ENCODE measurements at regions not wholly inside any gene's neighbourhood (a gene's known extent, or its start where the extent isn't known, plus 50 kb on each side); places are given as distances from the start of the nearest gene placed in this dataset.
"Not testable (repeated sequence)": the region's sequence is repeated elsewhere in the genome, so short reads cannot be mapped to it uniquely, and the experiment has no call there.

- Histone ChIP-seq H3K4me1 (ENCODE audit: control insufficient read depth, insufficient read depth, low read length) (no peaks in the 10 kb centered on the region), H3K9me3 (ENCODE audit: control insufficient read depth, low read length) (no peaks in the 10 kb centered on the region), H3K4me3 (ENCODE audit: low read length) (no peak overlapping the region), H3K27ac (ENCODE audit: low read length) (no peak overlapping the region), H3K27me3 (ENCODE audit: control insufficient read depth, insufficient read depth) (no peaks in the 10 kb centered on the region)
- 80% methylated on average over 3 of the region's 3 CpGs for WGBS
- DNase-seq (no peak), ATAC-seq (no peak)
- intact Hi-C loops (cut with DNase I): no loop called here
These were observed 200.1 kb downstream of the FCRL5 start for GRCh38 chr1:157352216-157352615.

GRCh38 chr1:157351800-157352199, 200.5 kb downstream of the FCRL5 start:
- H3K27ac ChIP-seq (ENCODE audit: low read length); H3K9me3 ChIP-seq (ENCODE audit: control insufficient read depth, low read length); DNase-seq; H3K27me3 ChIP-seq (ENCODE audit: control insufficient read depth, insufficient read depth); ATAC-seq; intact Hi-C loops (cut with DNase I); H3K4me3 ChIP-seq (ENCODE audit: low read length); H3K4me1 ChIP-seq (ENCODE audit: control insufficient read depth, insufficient read depth, low read length): not testable (repeated sequence)
- WGBS: 43% methylated on average over 2 of the region's 2 CpGs

- WGBS: 53% methylated on average over 4 of the region's 4 CpGs
- DNase-seq: no peak
These were observed 203.5 kb downstream of the FCRL5 start for GRCh38 chr1:157348538-157349480.

GRCh38 chr1:157347506-157347905, 204.8 kb downstream of the FCRL5 start:
- Histone ChIP-seq H3K27ac (ENCODE audit: low read length) (no peak overlapping the region), H3K4me1 (ENCODE audit: control insufficient read depth, insufficient read depth, low read length) (no peaks in the 10 kb centered on the region), H3K9me3 (ENCODE audit: control insufficient read depth, low read length) (no peaks in the 10 kb centered on the region), H3K27me3 (ENCODE audit: control insufficient read depth, insufficient read depth) (no peaks in the 10 kb centered on the region), H3K4me3 (ENCODE audit: low read length) (no peak overlapping the region)
- intact Hi-C loops (cut with DNase I): no loop called here
- ATAC-seq (no peak), DNase-seq (no peak)
- WGBS: 63% methylated on average over 1 of the region's 1 CpG

More at GRCh38 chr1:157348538-157349480, 203.5 kb downstream of the FCRL5 start:
- H3K4me1 ChIP-seq (ENCODE audit: control insufficient read depth, insufficient read depth, low read length): no peaks in the 10 kb centered on the region
- H3K27ac ChIP-seq (ENCODE audit: low read length): no peak overlapping the region
- H3K4me3 ChIP-seq (ENCODE audit: low read length): no peak overlapping the region
- ATAC-seq: no peak
- H3K9me3 ChIP-seq (ENCODE audit: control insufficient read depth, low read length): no peaks in the 10 kb centered on the region
- intact Hi-C loops (cut with DNase I): no loop called here
- H3K27me3 ChIP-seq (ENCODE audit: control insufficient read depth, insufficient read depth): no peaks in the 10 kb centered on the region

GRCh38 chr1:157337785-157338184, 199.6 kb upstream of the ETV3 start:
- H3K4me1 ChIP-seq (ENCODE audit: control insufficient read depth, insufficient read depth, low read length); H3K4me3 ChIP-seq (ENCODE audit: low read length); H3K27ac ChIP-seq (ENCODE audit: low read length); DNase-seq; intact Hi-C loops (cut with DNase I); ATAC-seq; H3K9me3 ChIP-seq (ENCODE audit: control insufficient read depth, low read length); H3K27me3 ChIP-seq (ENCODE audit: control insufficient read depth, insufficient read depth): not testable (repeated sequence)
- WGBS: 77% methylated on average over 1 of the region's 1 CpG

- WGBS: 75% methylated on average over 2 of the region's 2 CpGs
- Histone ChIP-seq H3K4me1 (ENCODE audit: control insufficient read depth, insufficient read depth, low read length) (no peaks in the 10 kb centered on the region), H3K27me3 (ENCODE audit: control insufficient read depth, insufficient read depth) (no peaks in the 10 kb centered on the region), H3K9me3 (ENCODE audit: control insufficient read depth, low read length) (no peaks in the 10 kb centered on the region), H3K4me3 (ENCODE audit: low read length) (no peak overlapping the region), H3K27ac (ENCODE audit: low read length) (no peak overlapping the region)
- ATAC-seq (no peak), DNase-seq (no peak)
- intact Hi-C loops (cut with DNase I): no loop called here
These were observed 196.9 kb upstream of the ETV3 start for GRCh38 chr1:157335056-157335455.

- intact Hi-C loops (cut with DNase I): no loop called here
- Histone ChIP-seq H3K4me3 (ENCODE audit: low read length) (no peak overlapping the region), H3K27ac (ENCODE audit: low read length) (no peak overlapping the region), H3K9me3 (ENCODE audit: control insufficient read depth, low read length) (no peaks in the 10 kb centered on the region), H3K27me3 (ENCODE audit: control insufficient read depth, insufficient read depth) (no peaks in the 10 kb centered on the region), H3K4me1 (ENCODE audit: control insufficient read depth, insufficient read depth, low read length) (no peaks in the 10 kb centered on the region)
- ATAC-seq: no peak
- DNase-seq: no peak
- 46% methylated on average over 2 of the region's 2 CpGs for WGBS
These were observed 195.8 kb upstream of the ETV3 start for GRCh38 chr1:157334041-157334440.

GRCh38 chr1:157330177-157330576, 192.0 kb upstream of the ETV3 start:
- H3K9me3 ChIP-seq (ENCODE audit: control insufficient read depth, low read length); H3K27me3 ChIP-seq (ENCODE audit: control insufficient read depth, insufficient read depth); DNase-seq; intact Hi-C loops (cut with DNase I); H3K4me3 ChIP-seq (ENCODE audit: low read length); H3K4me1 ChIP-seq (ENCODE audit: control insufficient read depth, insufficient read depth, low read length); H3K27ac ChIP-seq (ENCODE audit: low read length); ATAC-seq: not testable (repeated sequence)

GRCh38 chr1:157328120-157328519, 189.9 kb upstream of the ETV3 start:
- DNase-seq; intact Hi-C loops (cut with DNase I); ATAC-seq; H3K27me3 ChIP-seq (ENCODE audit: control insufficient read depth, insufficient read depth); H3K27ac ChIP-seq (ENCODE audit: low read length); H3K4me3 ChIP-seq (ENCODE audit: low read length); H3K4me1 ChIP-seq (ENCODE audit: control insufficient read depth, insufficient read depth, low read length); H3K9me3 ChIP-seq (ENCODE audit: control insufficient read depth, low read length): not testable (repeated sequence)

GRCh38 chr1:157326173-157326859, 188.1 kb upstream of the ETV3 start:
- Histone ChIP-seq H3K9me3 (ENCODE audit: control insufficient read depth, low read length) (no peaks in the 10 kb centered on the region), H3K27me3 (ENCODE audit: control insufficient read depth, insufficient read depth) (no peaks in the 10 kb centered on the region), H3K4me1 (ENCODE audit: control insufficient read depth, insufficient read depth, low read length) (no peaks in the 10 kb centered on the region), H3K4me3 (ENCODE audit: low read length) (no peak overlapping the region), H3K27ac (ENCODE audit: low read length) (no peak overlapping the region)
- no peak for DNase-seq
- 66% methylated on average over 7 of the region's 7 CpGs for WGBS
- ATAC-seq: no peak
- intact Hi-C loops (cut with DNase I): no loop called here

- WGBS: 10% methylated on average over 1 of the region's 1 CpG
- no peak overlapping the region for H3K27ac ChIP-seq (ENCODE audit: low read length)
- H3K4me1 ChIP-seq (ENCODE audit: control insufficient read depth, insufficient read depth, low read length): no peaks in the 10 kb centered on the region
- H3K27me3 ChIP-seq (ENCODE audit: control insufficient read depth, insufficient read depth): no peaks in the 10 kb centered on the region
- intact Hi-C loops (cut with DNase I): no loop called here
- no peaks in the 10 kb centered on the region for H3K9me3 ChIP-seq (ENCODE audit: control insufficient read depth, low read length)
- no peak overlapping the region for H3K4me3 ChIP-seq (ENCODE audit: low read length)
- ATAC-seq (no peak), DNase-seq (no peak)
These were observed 187.0 kb upstream of the ETV3 start for GRCh38 chr1:157325220-157325619.
